Glomerular visceral epithelial cell (primary cell): ENCODE measurements at regions not wholly inside any gene's neighbourhood (a gene's known extent, or its start where the extent isn't known, plus 50 kb on each side); places are given as distances from the start of the nearest gene placed in this dataset.

Experiments
- DNase-seq: peaks from one replicate; pipeline ENCODE4 v3.0.0-alpha.2; 2016; ENCODE audit errors: extremely low spot score

DNA sequence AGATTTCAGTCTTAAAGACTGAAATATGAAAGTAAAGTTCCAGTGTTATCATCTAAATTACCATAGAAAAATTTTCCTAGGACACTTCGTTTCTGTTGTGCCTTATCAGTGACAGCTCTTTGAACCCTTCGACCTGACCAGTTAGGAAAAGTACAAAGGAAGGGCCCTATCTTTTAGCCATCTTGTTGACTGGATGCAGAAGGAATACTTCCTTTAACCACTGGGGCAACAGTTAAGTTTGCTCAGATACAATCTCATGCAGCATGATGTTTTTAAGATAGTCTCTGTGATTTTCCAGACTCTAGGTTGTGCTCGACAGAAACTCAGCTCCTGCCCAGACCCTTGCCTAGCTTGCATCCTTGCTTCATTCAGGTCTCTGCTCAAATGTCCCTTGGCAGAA lies 210.5 kb upstream of the RPS6KA3 start:
- no peak for DNase-seq

DNA sequence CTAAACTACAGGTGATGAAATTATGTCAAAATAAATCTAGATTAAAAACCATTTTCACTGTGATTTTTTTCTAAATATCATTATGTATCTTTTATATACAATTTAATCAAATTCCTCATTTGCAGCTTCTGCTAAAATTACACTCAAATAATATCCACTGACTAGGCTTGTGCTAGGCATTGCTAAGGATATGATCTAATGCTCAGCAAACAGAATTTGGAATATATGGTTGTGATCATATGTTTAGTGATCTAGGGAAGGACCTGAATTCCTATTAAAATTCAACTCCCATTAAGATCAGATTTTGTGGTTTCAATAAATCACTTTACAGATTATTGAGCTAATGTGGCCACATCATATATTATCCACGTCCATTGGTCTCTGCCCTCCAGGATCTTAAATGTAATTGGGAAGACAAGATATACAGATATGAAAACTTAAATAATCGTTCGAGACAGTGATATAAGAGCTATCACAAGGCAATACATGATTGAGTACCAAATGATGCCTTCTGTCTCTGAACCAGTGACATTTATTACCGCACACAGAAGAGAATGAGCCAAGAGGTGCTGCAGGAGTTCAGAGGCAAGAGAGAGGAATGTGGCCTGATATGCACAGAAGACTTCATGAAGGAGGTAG lies 206.0 kb upstream of the RPS6KA3 start:
- no peak for DNase-seq

DNA sequence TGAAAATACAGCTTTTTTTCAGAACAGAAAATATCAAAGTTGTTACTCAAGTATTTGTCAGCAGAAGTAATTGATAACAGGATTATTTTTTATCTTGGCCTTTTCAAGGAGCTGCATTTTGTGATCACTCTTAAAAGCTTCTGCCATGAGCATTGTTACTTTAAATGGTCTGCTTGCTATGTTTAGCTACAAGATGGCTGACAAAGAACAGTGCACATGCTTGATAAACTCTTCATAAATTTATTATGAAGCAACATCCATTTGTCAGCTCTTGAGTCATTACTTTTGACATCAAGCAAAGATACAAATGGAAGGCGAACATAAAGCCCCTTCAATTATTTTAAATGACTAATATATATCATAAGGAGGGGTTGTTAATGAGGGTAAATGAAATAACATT lies 205.4 kb upstream of the RPS6KA3 start:
- no peak for DNase-seq

DNA sequence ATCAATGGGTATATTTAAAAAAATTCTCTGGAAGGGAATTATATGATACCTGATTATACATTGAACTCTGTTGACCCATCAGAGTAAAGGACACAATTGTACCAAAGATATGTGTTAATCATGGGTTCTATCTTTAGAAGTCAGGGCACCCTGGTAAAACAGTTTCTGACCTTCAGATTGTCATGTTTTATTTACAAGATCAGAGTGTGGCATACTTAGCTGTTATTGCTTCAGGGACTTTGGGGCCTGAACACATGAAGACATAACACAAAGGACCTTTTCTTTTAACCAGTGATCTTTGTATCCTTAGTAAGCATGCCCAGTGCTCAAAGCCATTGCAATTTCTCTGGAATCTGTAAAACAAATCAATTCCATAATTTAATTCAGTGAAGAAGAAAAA lies 204.8 kb upstream of the RPS6KA3 start:
- no peak for DNase-seq

DNA sequence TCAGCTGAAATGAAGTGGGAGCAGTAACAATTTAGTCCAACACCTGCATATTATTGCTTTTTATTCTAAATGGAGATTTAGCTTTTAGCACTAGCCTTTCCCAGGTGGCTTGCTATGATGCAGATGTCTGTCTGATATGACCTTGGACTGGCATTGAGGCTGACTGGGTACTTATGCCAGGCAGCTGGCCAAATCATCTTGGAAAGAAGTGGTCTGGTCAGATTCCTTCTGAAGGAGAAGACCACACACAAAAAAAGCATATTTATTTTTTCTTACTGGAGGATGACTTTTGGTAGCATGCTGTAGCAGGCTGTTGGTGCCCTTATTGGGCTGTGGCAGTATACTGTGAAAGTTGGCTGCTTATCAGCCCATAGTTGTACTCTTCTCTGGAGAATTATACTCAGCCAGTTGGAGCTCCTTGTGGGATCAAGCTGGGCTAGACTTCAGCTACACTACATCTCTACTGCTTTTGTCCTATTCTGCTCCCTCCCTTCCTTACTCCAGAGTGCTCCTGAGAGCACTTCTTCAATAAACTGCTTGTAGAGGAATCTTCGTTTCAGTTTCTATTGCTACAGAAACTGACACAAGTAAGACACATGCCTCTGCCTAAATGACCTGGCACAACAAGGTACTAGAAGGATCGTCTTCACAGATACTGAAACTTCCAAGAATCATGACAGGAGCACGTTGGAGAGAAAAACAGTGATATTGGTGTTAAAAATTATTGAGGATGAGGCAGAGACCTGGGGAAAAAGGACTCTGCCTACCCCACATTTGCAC lies 196.8 kb upstream of the RPS6KA3 start:
- no peak for DNase-seq

DNA sequence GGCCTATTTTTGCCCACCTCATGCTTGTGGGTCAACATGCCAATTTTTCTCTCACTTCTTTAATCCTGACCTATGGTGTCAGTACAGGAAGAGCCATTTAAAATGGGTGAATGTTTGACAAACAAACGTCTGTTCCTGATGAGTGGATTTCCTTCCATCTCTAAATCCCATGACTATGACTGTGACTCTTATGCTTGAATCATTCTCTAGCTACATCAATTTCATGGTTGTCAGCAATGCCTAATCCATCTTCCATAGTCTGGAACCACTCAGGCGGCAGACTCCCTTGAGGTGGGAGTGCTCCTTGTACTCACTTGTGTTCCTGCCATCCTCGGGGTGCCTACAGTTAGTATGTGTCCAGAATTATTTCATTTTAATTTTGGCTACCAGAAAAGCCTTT lies 194.9 kb upstream of the RPS6KA3 start:
- peak; percentile 53 for DNase-seq

DNA sequence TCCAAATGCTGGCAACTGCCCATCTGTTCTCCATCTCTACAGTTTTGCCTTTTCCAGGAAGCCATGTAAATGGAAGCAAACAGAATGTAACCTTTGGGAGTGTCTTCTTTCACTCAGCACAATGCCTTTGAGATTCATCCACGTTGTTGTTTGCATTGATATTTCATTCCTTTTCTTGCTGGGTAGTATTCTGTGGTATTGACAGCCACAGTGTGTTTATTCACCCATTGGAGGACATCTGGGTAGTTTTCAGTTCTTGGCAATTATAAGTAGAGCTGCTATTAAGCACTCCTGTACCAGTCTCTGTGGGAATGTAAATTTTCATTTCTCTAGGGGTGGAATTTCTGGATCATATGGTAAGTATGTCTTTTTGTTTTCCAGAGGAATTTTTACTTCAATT lies 194.3 kb upstream of the RPS6KA3 start:
- no peak for DNase-seq

DNA sequence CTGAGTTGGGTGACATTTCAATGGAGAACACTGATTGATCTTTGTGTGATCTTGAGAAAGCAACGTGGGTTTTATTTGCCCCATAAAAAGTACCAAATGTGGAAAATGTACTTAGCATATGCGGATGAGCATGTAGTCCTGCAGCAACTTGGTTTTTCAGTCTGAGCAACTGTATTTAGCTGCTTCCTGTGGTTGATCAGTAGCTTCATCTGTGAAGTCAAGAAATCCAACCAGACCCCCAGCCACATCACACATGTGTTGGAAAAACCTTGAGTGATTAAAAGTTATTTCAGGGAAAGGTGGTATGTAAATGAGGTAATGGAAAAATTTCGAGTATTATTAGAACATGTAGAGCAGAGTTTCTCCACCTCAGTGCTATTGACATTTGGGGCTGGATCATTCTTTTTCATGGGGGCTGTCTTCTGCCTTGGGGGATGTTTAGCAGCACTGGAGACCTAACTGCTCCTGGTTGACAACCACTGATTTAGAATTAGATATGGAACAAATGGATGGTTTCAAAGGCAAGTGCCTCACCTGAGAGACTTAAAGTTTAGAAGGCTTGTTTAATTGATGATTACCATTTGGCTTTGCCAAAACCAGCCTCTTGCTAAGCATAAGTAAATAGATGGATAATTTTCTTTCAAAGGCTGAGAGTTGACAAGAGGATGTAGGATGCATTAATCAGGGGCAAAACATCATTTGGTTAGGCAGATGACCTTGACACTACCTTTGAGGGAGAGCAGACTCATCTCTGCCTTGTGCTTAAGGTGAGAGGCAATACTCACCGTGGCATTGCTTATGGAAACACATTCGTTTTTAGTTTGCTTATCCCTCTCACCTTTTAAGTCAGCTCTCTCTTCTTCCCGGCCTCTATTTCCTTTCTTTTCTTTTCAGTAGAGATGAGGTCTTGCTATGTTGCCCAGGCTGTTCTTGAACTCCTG lies 193.0 kb upstream of the RPS6KA3 start:
- DNase-seq: no peak

DNA sequence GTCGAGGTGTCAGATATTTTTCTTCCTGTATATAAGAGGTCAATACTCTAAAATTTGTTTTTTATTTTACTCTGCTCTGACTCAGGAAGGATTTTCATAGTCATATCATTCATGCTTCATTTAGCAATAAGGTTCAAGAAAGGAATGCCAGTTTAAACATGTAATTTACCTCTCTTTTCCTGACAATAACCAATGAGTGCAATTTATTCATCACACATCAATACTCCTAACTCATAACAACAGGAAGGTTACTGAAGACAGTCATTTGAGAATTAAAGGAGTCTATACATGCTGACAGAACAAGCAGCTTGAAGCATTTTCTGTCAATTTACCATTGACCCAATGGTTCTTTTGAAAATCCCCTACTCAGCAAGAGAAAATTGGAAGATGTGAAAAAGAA lies 190.3 kb upstream of the RPS6KA3 start:
- no peak for DNase-seq

DNA sequence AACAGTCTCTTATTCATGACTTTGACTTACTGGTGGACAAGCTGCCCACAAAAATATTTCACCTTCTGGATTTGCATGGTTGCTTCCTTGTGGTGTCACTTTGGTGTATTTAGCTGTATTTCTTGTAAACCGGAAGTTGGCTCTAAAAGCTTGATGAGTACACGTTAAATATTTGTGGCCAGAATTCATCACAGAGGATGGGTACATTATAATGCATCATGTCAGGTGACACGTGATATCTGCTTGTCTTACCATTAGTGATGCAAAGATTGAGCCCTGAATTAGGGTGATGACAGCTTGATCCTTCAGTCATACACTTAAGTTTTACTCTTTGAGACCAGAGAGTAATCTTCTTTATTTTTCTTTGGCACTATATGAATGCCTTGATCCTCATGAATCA lies 188.3 kb upstream of the RPS6KA3 start:
- DNase-seq: peak; percentile 68

DNA sequence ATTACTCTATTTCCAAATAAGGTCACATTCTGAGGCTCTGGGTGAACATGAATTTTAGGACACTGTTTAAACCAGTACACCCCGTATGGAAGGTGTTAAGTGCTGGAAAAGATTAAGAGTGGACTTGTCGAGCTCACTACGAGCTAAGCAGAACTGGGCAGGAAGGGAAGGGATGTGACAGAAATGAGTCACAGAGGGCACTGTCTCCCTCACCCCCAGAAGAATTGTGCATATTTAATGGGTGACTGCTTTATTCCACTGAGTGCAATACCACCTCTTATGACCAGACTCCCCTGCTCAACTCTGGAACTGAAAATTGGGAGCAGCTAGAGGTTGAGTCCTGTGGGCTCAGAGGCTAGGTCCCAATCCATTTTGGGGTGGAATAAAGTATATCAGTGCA lies 187.4 kb upstream of the RPS6KA3 start:
- peak; percentile 39 for DNase-seq

DNA sequence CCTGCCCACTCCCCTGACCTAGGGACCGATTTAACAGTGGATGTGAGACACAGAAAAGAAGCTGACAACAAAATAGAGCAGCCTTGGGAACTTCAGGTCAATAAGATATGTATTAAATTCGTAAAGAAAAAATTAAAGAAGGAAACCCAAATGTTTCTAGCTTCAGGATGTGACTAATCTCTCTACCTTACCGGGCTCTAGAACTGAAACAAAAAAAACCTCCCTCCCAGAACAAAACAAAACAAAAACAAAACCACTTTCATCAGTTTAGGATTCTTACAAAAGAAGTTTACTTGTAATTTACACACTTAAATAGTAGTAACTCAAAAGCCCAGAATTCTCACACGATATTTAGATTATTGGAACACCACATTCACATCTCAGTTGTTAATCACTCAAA lies 185.8 kb upstream of the RPS6KA3 start:
- no peak for DNase-seq

DNA sequence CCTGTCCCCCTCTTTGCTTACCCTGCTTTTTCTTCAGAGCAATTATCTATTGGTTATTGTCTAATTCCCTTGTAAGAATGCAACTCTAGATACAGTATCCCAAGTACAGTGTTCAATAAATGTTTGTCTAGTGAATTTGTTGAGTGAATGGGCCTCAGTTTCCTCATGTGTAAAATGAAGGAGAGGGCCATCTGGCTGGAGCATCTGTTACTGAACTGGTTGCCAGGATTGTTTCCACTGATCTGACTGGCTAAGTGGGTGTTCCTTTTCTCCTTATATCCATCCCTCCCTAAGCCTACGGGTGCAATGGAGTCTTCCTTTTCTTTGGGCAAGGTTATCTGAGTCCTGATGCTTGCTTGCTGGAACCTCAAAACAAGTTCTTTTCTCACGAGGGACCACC lies 185.2 kb upstream of the RPS6KA3 start:
- DNase-seq: no peak

DNA sequence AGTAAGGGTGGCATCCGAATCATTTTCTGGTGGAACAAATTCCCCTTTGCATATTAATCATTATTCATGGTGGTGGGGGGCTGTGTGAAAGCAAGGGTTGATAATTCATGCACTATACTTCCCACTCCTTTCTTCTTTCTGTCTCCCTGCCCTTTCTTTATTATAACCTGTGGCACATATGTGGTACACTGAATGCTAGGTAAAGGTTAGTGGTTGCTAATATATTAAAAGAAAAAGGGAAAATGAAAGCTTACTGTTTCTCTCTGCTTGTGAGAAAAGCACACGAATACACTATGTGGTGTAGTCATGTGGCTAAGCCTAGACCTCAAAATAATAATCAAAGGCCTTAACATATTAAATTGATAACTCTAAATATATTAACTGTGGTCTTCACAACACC lies 178.4 kb upstream of the RPS6KA3 start:
- no peak for DNase-seq

DNA sequence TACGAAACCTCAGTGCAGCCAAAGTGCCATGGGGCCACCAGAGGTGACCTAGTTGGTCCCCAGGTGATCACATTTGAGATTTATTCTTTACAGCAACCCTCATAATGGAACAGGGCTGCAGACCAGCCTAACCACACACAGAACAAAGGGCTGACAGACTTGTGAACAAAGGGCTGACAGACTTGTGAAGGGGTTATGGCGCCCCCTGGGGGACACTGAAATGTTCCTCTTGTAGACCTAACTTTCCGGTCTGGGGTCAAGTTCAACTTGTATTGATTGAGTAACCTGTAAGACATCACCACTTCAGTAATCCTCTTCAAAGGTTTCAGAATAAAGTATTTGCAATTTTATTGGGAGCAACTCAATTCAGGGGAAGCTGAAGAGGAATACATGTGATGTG lies 175.9 kb upstream of the RPS6KA3 start:
- DNase-seq: peak; percentile 67

DNA sequence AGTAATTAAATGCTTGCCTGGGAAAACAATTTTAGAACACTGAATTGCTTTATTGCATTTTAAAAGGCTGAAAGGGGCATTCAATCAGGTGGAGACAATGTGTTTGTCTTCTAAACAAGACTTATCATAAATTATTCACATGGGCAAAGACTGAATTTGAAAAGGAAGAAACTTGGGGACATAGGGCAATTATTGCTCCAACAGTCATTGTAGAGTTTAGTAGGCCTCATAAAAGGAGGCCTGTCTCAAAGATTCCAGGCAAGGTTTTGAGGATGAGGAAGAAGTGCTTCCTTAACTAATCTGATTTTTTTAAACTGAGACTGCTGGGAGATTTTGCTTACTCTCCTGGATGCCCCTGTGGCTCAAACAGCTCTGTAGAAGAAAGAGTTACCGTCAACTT lies 174.4 kb upstream of the RPS6KA3 start:
- no peak for DNase-seq

DNA sequence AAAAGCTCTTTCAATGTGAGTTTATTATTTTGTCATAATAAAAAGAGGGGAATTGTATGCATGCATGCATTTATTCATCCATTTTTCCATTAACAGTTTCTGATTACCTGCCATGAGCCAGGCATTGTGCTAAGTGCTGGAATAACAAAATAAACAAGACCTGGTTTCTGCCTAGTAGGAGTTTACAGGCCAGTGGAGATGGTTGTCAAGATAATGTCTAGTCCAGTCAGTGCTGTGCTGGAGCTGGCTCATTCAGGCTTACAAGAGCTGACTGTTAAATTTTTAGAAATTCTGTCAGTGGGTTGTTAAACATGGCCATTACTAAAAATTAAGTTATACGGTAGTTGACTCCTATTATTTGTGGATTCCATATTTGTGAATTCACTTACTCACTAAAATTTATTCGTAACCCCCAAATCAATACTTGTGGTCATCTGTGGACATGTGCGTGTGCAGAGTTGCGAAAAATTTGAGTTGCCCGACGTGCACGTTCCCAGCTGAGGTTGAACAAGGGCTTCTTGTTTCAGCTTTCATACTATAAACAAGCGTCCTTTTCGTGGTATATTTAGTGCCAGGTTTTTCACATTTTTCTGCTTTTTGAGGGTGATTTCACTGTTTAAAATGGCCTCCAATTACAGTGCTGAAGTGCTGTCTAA lies 172.3 kb upstream of the RPS6KA3 start:
- DNase-seq: no peak

DNA sequence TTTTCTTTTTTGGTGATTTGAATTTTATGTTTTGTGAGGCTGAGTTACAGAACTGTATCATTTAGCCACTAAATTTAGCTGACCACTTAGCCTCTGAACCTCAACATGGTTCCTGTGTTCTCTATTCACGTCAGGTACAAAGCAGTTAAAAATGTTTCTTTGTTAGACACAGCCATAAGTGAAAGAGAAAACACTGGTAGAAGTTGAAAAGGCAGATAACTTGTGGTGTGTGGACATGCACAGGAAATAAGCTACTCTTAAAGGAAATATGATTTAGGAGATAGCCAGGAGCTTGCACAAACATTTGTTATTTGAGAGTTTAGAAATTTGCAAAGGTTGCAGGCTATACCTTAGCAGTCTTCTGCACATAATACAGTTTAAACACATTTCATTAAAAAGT lies 171.0 kb upstream of the RPS6KA3 start:
- no peak for DNase-seq

DNA sequence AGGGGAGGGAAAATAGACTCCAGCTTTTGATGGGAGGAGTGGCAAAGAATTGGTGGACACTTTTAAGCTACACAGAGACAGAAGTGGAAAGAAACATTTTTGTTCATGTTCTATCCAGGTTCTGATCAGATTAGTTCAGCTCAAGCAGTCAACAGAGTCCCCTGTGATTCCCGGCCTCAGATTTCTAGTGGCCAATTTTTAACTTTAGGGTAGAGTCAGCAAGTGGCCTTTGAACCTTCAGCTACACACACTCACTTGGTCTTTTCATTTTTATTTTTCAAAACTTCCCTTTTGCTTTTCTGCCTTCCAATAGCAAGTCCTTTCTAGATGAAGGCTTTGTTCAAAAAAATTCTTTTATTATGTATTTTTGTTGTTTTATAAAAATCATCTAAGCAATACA lies 169.2 kb upstream of the RPS6KA3 start:
- no peak for DNase-seq

DNA sequence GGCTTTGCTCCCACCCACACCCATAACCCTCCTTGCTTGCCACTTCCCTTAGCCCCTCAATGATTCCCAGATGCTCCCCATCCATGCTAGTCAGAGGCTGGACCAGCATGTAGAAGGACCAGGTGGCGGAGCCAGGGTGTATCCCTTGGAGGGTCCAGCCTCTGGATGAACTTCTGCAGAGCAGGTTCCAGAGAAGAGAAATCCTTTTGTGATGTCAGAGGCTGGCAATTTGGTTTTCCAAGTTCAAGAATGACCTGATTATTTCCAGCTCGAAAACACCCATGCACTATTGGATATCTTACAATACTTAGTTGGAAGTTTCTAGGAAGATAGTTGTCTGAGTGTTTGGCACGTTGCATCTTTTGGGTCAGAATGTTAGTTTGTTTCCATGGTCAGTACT lies 168.3 kb upstream of the RPS6KA3 start:
- DNase-seq: no peak

DNA sequence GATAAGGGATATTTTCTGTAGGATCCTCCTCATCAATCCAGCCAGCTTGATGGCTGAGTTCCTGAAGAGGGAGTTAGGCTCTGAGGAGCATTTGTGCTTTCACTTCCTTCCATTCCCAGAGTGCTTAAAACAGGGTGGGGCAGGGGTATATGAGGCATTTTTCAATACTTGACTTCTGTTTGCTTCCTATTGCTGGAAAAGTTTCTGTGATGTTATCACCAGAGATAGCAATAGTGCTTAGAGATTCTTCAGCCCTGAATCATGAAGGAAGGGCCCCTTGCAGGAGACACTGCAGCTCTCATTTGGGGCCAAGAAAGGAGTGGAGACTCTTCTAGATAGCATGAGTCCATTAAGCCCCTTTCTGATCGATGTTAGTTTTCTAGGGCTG lies 166.7 kb upstream of the RPS6KA3 start:
- DNase-seq: no peak

DNA sequence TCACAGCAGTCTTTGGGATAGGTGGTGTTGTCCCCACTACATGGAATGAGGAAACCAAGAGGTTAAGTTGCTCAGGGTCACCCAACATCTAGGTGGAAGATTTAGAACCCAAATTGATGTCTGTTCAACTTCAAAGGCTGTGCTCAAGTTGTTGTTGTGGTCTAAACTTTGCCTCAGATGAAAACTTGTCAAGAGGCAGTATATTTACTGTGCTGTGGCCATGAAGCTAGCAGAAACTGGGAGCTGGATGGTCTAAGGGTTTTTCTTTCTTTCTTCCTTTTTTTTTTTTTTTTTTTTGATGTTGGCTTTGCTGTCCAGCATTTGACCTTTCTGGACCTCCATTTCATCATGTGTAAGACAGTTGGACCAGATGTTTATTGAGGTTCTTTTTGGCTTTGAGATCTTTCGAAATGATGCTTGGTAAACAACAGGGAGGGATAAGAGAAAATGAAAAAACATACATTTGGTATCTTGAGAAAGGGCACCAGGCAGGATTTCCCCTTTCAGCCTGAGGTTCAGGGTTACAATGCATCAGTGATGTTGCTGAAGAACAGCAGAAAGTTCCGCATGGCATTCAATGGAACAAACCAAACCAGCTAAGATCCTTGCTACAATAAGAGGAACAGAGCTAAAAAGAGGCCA lies 166.2 kb upstream of the RPS6KA3 start:
- DNase-seq: no peak
